HG02588 (cell line): ENCODE measurements at regions not wholly inside any gene's neighbourhood (a gene's known extent, or its start where the extent isn't known, plus 50 kb on each side); places are given as distances from the start of the nearest gene placed in this dataset.
"Not testable (repeated sequence)": the region's sequence is repeated elsewhere in the genome, so short reads cannot be mapped to it uniquely, and the experiment has no call there.

Experiments used
- ATAC-seq: cut with Tn5 transposase; IDR thresholded peaks from one replicate; pipeline ENCODE4 v1.9.1; 2021; ENCODE audit warnings: mild to moderate bottlenecking, moderate library complexity; ENCODE audit not compliant: unreplicated experiment

DNA sequence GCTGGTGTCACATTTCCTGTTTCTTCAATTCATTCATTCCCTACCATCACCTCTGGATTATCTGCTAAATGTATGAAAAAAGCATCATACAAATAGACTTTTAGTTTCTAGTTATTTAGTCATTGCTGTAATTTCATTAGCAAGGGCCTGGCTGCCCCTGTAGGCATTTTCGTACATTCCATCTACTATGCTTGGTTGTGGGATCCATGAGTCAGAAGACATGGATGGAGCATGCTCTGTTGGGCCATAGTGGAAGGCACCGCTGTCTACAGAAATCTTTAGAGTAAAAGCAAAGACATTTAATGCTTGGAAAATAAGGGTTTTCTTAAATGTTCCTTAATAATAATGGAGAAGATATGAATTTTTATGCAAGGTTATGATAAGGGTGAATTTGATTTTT is 324.8 kb upstream of the MEIS1 start:
- ATAC-seq = no peak

DNA sequence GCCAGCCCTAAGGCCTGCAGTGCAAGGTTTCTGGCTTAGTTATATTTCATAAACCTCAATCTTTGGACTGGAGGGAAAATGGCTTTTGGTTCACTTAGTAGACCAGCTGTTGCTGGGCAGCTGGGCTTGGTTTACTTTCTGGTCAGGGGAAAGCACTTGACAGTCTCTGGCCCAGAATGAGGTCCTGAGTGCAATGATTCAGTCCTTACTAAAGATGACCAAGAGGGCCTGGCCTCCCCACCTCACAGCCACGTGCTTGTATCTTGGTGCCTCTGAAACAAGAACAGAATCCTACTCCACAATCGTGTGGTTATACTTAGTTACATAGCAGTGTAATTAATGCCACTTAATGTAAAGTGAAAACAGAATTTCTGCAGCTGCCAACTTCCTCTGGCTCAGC is 325.5 kb upstream of the MEIS1 start:
- no peak for ATAC-seq

DNA sequence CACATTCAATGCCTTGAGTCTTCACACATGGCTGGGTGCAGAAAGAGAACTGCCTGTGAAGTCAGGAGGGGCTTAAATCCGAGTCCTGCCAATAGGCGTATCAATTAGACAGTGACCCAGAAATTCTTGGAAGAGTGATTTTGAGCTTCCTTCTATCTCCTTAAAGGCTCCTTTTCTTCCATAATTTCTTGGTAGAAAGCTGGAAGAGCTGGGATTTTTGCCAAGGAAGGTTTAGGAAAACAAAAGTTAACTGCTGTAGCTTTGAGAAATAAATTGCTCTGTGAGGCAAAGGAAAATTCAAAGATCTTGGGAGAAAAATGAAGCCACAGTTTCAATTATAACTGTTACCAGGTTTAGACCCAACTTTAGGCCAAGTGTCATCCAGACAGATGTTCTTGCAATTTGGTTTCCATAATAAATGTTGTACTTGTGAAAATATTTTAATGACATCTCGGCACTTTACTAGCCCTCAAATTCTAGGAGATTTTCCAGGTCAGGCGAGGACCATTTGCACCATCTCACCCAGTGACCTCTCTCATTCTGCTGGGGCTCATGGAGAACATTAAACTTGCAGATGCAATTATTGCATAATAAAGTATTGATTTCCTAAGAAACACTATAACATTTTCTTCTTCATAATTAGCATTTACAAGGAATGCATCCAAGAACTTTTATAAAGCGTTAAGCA is 329.7 kb upstream of the MEIS1 start:
- ATAC-seq = no peak

DNA sequence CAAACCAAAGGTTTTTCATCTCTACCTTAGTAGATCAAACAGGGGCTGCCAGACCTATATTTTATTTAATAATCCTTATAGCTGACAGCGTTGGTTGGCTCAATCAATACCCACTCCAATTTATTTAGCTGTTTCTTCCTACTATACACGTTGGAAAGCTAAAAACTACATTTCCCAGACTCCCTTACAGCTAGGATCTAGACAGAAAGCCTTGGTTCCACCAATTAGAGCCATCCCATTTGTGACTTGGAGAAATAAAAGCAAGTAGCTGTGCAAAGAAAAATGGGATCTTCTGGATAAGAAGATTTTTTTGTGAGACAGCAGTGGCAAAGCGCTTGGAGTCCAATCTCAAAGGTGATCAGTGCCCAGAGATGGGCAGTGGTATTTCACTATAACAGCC is 331.3 kb upstream of the MEIS1 start:
- no peak for ATAC-seq

DNA sequence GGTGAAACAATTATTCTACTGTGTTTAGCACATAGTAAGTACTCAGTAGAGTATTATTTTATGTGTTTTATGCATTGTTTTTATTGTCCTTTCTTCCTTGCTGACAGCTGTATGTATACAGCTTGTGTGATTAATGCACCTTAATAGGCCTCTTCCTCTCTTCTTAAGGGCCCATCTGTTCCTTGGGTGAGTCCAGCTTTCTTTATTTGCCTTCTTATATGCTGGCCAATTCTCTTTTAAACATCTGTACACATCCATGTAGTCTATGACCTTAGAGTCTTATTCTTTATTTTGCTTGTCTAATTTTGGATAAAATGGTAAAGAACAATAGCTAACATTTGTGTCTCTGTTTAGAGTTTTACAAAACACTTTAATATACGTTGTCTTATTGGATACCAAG is 333.7 kb upstream of the MEIS1 start:
- ATAC-seq = no peak

DNA sequence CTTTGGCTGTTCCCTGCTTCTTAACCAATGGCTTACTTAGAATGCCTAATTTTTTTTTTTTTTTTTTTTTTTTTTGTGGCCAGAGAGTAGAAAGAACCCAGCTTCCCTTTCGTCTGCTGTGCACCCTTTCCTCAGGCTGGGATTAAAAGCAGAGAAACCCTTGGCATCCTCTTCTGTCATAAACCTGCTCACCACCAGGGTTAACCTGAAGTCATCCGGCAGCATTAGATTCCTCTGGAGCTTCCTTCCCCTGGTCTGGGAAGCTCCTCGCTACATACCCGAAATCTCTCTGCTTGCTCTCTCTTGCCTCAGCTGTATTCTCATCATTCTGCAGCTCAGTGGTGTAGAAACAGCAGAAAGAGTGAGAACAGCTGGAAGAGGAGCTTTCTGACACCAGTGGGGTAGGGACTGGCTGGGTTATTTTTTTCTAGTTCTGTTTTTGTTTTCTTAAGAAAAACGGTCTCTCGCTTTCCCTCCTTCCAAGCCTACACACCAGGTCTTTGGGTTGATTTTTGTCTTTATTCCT is 339.0 kb upstream of the MEIS1 start:
- no peak for ATAC-seq

DNA sequence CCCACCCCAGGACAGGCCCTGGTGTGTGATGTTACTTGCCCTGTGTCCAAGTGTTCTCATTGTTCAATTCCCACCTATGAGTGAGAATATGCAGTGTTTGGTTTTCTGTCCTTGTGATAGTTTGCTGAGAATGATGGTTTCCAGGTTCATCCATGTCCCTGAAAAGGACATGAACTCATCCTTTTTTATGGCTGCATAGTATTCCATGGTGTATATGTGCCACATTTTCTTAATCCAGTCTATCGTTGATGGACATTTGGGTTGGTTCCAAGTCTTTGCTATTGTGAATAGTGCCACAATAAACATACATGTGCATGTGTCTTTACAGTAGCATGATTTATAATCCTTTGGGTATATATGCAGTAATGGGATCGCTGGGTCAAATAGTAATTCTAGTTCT is 340.2 kb upstream of the MEIS1 start:
- not testable (repeated sequence) for ATAC-seq

DNA sequence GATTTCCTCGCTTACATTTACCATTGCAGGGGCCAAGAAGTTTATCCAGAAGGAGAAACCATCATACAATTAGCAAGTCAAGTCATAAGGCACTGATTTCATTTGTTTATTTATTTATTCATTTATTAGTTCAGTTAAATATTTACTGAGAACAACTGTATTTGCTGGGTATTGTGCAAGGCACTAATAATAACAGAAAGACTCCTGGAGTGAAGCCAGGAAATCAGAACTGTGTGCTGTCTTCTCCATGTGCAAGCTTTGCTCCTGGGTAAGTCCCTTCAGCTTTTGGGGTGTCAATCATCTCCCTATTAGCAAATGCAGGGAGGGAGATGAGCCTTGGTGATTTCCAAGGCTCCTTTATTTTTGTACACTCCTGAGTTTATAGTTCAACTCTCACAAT is 341.6 kb upstream of the MEIS1 start:
- no peak for ATAC-seq

DNA sequence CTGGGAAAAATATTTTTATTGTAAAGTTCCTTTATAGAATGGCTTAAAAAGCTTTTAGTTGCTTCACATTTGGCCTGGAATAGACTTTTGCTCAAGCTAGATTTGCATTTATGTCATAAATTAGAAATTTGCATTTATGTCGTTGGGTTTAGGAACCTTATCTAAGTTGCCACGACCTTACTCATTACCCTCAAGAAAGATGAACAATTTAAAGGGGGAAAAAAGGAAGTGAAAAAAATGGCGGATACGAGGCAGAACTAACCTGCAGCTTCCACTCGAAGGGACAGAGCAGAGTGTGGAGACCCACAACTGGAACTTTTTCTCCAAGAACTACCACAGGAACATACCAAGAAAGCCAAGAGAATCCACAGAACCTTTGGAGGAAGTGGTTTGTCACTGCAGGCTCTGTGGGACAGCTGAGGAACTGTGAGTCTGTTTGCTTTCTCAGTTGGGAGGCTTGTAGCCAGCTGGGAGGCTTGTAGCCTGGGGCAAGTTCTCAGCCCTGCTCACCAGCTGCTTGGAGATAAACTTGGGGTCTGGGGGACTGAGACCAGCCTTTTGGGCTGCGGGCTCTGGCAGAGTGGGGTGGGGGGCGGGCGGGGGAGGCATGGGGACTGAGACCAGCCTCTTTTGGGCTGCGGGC is 349.9 kb upstream of the MEIS1 start:
- ATAC-seq = no peak

DNA sequence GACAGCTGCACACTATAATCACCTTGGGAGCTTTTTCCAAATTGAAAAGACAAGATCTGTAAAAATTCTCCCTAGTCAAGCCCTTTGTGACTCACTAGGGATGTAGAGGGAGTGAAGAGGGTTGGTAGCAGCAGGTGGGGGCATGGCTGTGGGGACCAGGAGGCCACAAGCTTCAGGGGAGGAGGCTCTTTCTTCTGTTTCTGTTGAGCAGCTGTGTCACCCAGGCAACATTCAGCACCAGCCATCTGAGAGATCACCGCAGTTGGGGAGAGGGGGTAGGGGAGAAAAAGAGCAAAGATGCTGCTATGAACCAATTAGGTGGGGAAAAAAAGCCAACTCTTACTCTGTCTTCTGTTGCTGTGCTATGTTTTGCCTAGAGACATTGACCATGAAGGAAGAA is 352.3 kb upstream of the MEIS1 start:
- ATAC-seq = no peak

DNA sequence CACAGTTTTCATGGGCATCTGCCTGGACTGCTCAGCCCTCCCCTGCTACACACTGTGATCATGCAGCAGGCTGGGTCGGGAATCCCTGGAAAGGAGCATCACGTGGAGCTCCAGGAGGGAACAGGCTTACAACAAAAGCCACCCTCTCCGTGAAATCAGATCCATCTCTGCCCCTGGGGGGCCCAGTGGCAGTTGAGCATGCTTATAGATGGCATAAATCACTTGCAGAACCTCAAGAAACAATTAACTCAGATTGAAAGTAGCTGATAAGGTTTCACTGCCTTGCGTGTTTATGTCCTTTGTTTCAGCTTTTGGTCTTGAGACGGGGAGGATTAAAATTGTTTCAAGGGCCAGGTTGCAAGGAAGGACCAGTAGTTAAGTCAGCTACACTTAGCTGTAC is 354.8 kb upstream of the MEIS1 start:
- no peak for ATAC-seq

DNA sequence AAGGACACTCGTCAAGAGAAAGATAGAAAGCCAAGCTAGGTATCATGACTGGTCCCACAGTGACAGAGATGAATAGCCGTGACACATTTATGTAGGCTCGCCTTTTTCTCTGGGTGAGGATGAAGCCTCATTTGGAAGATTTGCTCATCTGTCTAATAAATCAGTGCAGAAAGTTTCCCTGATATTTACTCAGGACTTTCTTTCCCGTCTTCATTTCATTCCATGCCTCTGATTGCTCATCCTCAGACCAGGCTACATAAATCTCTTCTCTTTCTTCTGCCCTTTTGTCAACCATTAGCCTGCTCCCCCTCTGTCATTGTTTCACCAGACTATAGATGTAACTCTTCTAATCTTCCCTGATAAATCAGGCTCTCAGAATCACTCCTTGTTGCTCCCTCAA is 361.8 kb upstream of the MEIS1 start:
- ATAC-seq = no peak

DNA sequence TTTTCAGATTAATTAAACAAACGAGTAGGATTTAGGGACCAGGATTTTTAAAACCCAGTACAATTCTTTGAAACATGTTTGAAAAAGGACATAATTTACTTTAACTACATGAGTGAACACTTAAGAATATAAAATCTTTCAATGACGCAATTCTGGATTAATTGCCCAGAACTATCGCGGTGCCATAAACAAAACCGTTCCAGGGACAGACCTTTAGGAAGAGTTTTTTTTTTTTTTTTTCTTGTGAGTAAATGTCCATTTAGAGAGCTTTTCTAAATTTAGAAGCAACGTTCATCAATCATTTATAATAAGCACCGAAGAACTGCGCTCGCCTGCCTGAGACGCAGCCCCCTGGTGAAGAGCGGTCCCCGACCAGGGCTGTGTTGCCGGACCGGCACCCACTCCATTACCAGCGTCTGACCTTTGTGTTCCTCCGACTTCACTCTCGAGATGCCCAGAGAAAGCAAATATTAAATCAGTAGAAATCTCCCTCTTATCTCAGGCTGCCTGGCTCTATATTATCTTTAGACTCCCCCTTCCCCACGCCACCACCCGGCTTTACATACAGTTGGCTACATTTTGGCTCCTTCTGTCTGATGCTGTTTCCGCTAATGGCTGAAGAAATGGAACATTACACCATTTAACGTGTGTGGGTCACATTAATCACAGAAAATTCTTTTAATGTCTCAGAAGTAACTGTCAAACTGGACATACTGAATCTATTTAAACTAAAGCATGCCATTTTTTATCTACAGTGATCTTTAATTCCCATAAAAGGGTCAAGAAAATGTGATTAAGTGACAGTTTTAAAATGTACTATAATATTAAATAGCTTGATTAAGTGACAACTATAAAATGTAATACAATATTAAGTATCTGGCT is 364.0 kb upstream of the MEIS1 start:
- ATAC-seq = no peak

DNA sequence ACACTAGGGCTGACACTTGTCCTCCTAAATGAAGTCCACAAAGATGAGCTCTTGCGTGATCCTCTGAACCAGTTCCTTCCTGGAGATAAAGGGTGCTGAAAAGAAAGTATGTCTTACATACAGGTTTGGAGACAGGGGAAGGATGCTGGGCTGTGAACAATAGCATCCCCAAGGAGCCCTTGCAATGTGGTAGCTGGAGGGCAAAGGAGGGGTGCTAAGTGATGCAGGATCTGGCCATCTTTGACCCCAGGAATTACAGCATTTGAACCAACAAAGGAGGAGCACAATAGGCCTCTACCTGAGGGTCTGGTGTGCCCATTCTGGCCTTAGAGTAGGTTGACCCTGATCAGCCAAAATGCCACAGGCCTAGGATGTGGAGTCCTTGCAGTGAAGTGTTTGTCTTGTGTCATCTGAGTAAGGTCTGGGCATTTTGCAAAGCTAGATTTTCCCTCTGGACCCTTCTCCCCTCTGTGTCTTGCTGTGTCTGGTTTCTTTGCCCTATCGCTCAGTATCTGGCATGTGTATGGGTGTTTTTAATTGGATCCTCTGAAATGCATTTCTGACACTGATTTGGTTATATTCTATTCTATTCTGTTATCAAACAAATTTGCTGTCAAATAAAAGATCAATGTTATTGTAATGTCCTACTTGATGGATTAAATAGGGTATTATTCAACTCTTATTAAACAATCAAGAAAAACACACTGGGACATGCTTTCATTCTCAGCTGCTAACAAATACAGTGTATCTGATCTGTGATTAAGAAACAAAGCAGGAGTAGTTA is 364.8 kb upstream of the MEIS1 start:
- ATAC-seq = no peak

DNA sequence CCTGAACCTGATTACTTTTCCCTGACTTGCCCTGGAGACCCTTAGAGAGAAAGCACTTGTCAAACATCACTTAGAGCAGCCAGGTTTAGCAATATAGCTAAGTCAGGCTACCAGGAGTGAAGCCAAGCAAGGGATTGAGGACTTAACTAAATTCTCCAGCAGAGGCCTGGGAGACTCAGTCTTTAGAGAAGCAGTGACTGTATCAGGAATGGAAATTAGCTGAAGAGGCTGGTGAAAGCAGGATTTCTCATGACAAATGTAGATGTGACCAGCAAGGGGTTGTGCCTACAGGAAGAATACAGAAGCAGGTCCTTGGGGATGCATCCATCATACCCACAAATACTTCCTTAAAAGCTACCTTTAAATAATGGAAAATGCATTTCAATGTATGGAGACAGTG is 368.9 kb upstream of the MEIS1 start:
- no peak for ATAC-seq

DNA sequence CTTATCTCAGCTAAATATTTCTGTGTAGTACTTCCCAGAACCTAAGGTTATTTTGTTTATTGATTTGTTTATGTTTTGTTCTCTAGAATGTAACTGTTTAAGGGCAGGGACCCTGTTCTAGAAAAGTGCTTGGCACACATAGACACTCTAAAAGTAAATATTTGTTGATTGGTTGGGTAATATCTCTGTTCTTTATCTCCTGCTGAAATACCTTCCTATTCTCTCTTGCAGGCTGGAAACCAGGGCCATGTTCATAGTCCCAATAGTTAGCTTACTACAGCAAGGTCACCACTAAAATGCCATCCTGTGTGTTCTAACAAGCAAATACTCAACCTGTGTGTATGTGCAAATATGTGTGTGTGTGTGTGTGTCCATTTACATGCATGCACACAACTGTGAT is 375.6 kb upstream of the MEIS1 start:
- no peak for ATAC-seq

DNA sequence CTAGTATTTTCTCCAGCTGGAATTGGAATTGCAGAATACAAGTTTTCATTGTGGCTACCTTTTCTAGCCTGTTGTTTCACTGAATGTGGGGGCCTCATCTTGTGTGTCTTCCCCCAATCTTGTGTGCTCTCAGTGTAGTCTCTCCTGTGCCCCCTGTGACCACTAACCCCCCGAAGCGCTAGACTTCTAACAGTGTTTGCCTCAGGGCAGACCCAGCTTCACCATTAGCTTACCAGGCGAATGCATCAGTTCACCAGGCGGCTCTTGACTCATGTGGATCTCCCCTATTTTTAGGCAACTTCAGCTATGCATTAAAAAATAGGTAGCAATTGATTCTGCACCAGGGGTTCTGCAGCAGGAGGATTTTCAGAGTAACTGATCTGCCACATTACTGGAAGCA is 376.2 kb upstream of the MEIS1 start:
- ATAC-seq = no peak

DNA sequence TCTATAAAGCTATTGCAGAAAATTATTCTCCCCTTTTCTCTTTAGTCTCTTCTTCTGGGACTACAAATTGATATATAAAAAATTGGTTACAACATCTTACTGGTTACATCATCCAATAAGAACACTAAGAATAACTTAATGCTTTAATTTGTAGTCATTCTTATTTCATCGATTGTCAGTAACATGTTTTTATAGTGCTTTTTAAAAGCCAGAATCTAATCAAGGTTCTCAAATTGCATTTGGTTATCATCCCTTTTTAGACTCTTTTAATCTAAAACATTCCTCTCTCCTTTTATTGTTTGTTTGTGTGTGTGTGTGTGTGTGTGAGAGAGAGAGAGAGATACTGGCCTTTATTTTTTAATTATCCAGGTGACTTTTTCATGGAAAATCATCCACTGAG is 377.1 kb upstream of the MEIS1 start:
- no peak for ATAC-seq

DNA sequence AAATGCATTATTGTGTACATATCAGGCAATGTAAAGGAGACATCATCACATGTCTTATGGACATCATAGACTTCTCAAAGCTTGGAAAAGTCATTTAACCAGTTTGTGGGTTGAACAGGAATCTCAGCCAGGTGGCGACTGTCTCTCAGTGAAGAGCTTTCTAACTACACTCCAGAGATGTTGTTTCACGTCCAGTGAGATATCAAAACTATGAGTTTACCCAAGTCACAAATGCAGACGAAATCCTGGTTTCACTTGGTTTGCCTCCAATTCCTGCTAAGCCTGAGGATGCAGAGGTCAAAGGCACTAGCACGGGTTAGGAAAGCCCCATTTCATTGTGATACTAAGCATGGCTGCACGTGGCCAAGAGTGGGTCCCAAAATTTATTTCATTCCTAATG is 384.5 kb upstream of the MEIS1 start:
- ATAC-seq = no peak

DNA sequence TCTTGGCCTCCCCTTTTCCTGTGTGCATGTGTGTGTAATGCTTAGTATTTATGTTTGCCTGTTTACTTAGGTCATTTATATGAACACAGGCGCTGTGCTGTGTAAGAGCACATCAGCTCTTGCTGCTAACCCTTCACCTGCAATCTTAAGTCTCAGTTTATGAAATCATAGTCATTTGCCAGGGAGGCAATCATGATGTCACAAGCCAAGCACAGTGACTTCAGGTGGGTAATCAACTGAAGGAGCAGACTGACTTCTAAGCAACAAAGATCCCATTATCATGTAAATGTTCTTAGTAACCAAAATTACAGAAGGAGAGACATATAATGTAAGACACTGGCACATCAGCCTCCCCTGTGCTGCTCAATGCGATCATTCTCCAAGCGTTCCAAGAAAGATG is 386.3 kb upstream of the MEIS1 start:
- no peak for ATAC-seq
